LNCaP clone FGC (cell line): ENCODE measurements at regions not wholly inside any gene's neighbourhood (a gene's known extent, or its start where the extent isn't known, plus 50 kb on each side); places are given as distances from the start of the nearest gene placed in this dataset.

Experiments used
- DNase-seq: peaks from one replicate; pipeline ENCODE4 v3.0.0-alpha.2; 2011; ENCODE audit warnings: low read depth
- H3K4me3 ChIP-seq: 2 replicates; pipeline ENCODE4 v1.5.1; 2011; ENCODE audit warnings: mild to moderate bottlenecking, low read depth, low read length, control low read depth
- CTCF ChIP-seq: IDR thresholded peaks from 2 replicates; pipeline ENCODE4 v1.5.1; 2012; ENCODE audit warnings: mild to moderate bottlenecking; ENCODE audit not compliant: control insufficient read depth, insufficient read depth; ENCODE audit errors: extremely low read depth

- no peak overlapping the region for H3K4me3 ChIP-seq
- no peak for DNase-seq
- TF ChIP-seq CTCF: no peak
Measured at GRCh38 chr12:113688313-113688712, 216.6 kb upstream of the LHX5 start.

- no peak overlapping the region for H3K4me3 ChIP-seq
- no peak for TF ChIP-seq CTCF
- DNase-seq: no peak
Measured at GRCh38 chr12:113684908-113685782, 213.5 kb upstream of the LHX5 start.

GRCh38 chr12:113684053-113684907, 212.6 kb upstream of the LHX5 start:
- no peak for TF ChIP-seq CTCF
- no peak overlapping the region for H3K4me3 ChIP-seq
- DNase-seq: no peak

- no peak for DNase-seq
Measured at GRCh38 chr12:113683574-113683973, 211.9 kb upstream of the LHX5 start.

GRCh38 chr12:113680868-113681267, 209.2 kb upstream of the LHX5 start:
- TF ChIP-seq CTCF: no peak
- H3K4me3 ChIP-seq: no peak overlapping the region
- DNase-seq: no peak

More at GRCh38 chr12:113683574-113683973, 211.9 kb upstream of the LHX5 start:
- TF ChIP-seq CTCF: no peak
- H3K4me3 ChIP-seq: no peak overlapping the region

- no peak overlapping the region for H3K4me3 ChIP-seq
- TF ChIP-seq CTCF: no peak
- no peak for DNase-seq
Measured at GRCh38 chr12:113678223-113679119, 206.8 kb upstream of the LHX5 start.
